Endothelial cell of umbilical vein (primary cell): ENCODE measurements at regions not wholly inside any gene's neighbourhood (a gene's known extent, or its start where the extent isn't known, plus 50 kb on each side); places are given as distances from the start of the nearest gene placed in this dataset.

Experiments
- BruUV-seq: library from RNA; stranded (reverse); fragments of 400-500 nt; replicated peaks from 2 replicates; lab custom pipeline; 2021; lab: Mats Ljungman, UMichigan
- CTCF ChIA-PET: fragments of 300-600, 350-600 bp; sonication (Branson Sonifier 250); formaldehyde crosslinking; loops from one replicate; lab custom pipeline; 2021; ENCODE audit warnings: antibody characterized with exemption, inconsistent platforms; lab: Charles Lee
- POLR2A ChIA-PET: fragments of 300-600, 350-600 bp; sonication (Branson Sonifier 250); formaldehyde crosslinking; loops from one replicate; lab custom pipeline; 2021; ENCODE audit warnings: antibody characterized with exemption, inconsistent platforms; lab: Charles Lee
- DNase-seq: peaks from one replicate; pipeline ENCODE4 v3.0.0-alpha.2; 2011; ENCODE audit warnings: low read depth, low spot score
- FAIRE-seq: peaks from 2 replicates; lab custom pipeline; 2011; peaks lifted over from hg19 to GRCh38; lab: Jason Lieb, UNC
- H2AFZ ChIP-seq: 2 replicates; pipeline ENCODE4 v1.6.0; 2012; ENCODE audit warnings: low read depth, low read length, control low read depth, inconsistent platforms
- H3K27ac ChIP-seq: 2 replicates; pipeline ENCODE4 v1.5.1; 2011; ENCODE audit warnings: low read depth, mild to moderate bottlenecking, control low read depth, low read length, moderate library complexity; ENCODE audit not compliant: insufficient read depth
- H3K27me3 ChIP-seq, 2 experiments: 2 replicates each; pipeline versions ENCODE4 v1.6.0 to v1.6.1; 2011; ENCODE audit warnings: low read length in 2 of 2, mixed read lengths in 1 of 2; ENCODE audit not compliant: control insufficient read depth in 2 of 2, insufficient read depth in 2 of 2
- H3K36me3 ChIP-seq, 2 experiments: 2 replicates in 1 of 2; 3 replicates in 1 of 2; pipeline ENCODE4 v1.5.1; 2011; ENCODE audit warnings: low read length in 2 of 2, mild to moderate bottlenecking in 1 of 2, moderate library complexity in 1 of 2; ENCODE audit not compliant: control insufficient read depth in 2 of 2, insufficient read depth in 2 of 2; ENCODE audit errors: extremely low read depth in 1 of 2
- H3K4me1 ChIP-seq: 3 replicates; pipeline ENCODE4 v1.5.1; 2011; ENCODE audit warnings: mild to moderate bottlenecking, low read length; ENCODE audit not compliant: control insufficient read depth, insufficient read depth; ENCODE audit errors: extremely low read depth
- H3K4me2 ChIP-seq: 2 replicates; pipeline ENCODE4 v1.6.1; 2011; ENCODE audit warnings: low read length, control low read depth, mixed read lengths; ENCODE audit not compliant: insufficient read depth
- H3K4me3 ChIP-seq, 3 experiments: fragments of 200-600 bp in 1 of 3; sonication (generic), shearing (Covaris generic) in 1 of 3; replicated peaks in 1 of 3; 2 replicates each; pipeline ENCODE4 v1.5.1; 2011 to 2016; ENCODE audit warnings: control low read depth in 3 of 3, low read length in 3 of 3, mild to moderate bottlenecking in 2 of 3, inconsistent platforms in 1 of 3, low read depth in 1 of 3, moderate library complexity in 1 of 3; ENCODE audit not compliant: insufficient read depth in 1 of 3
- H3K79me2 ChIP-seq: 2 replicates; pipeline ENCODE4 v1.6.0; 2012; ENCODE audit warnings: low read length, inconsistent platforms; ENCODE audit not compliant: control insufficient read depth, insufficient read depth
- H3K9ac ChIP-seq: replicated peaks from 2 replicates; pipeline ENCODE3; 2011; ENCODE audit warnings: low read length, control low read depth; ENCODE audit not compliant: insufficient read depth; ENCODE audit errors: extremely low read depth
- H3K9me1 ChIP-seq: replicated peaks from 3 replicates; pipeline ENCODE4 v1.6.0; 2011; ENCODE audit warnings: mild to moderate bottlenecking, low read length; ENCODE audit not compliant: control insufficient read depth, insufficient read depth; ENCODE audit errors: extremely low read depth
- H3K9me3 ChIP-seq: replicated peaks from 2 replicates; pipeline ENCODE4 v1.5.1; 2012; ENCODE audit warnings: low read length, inconsistent platforms; ENCODE audit not compliant: control insufficient read depth, insufficient read depth
- H4K20me1 ChIP-seq: replicated peaks from 2 replicates; pipeline ENCODE3; 2011; ENCODE audit warnings: mild to moderate bottlenecking, low read length; ENCODE audit not compliant: control insufficient read depth, insufficient read depth; ENCODE audit errors: extremely low read depth
- CTCF ChIP-seq, 2 donors: IDR thresholded peaks; 1 replicate in 1 of 2; 2 replicates in 1 of 2; pipeline ENCODE4 v1.5.1; 2011; ENCODE audit warnings: low read length in 2 of 2, mild to moderate bottlenecking in 2 of 2, moderate library complexity in 2 of 2, control low read depth in 1 of 2, inconsistent platforms in 1 of 2, low read depth in 1 of 2; ENCODE audit not compliant: insufficient read depth in 1 of 2; ENCODE audit errors: extremely low read depth in 1 of 2
- EZH2 ChIP-seq: IDR thresholded peaks from 2 replicates; pipeline ENCODE4 v1.6.1; 2012; ENCODE audit warnings: borderline replicate concordance, low read depth, mild to moderate bottlenecking, moderate library complexity, low read length, inconsistent platforms; ENCODE audit not compliant: severe bottlenecking
- FOS ChIP-seq: IDR thresholded peaks from 2 replicates; pipeline ENCODE4 v1.6.1; 2011; ENCODE audit warnings: mild to moderate bottlenecking, low read length, moderate library complexity, borderline replicate concordance; ENCODE audit not compliant: insufficient read depth
- JUN ChIP-seq: IDR thresholded peaks from 2 replicates; pipeline ENCODE4 v1.6.1; 2011; ENCODE audit warnings: borderline replicate concordance, low read depth; ENCODE audit not compliant: insufficient read length, insufficient read depth
- MAX ChIP-seq: IDR thresholded peaks from 2 replicates; pipeline ENCODE4 v1.6.1; 2011; ENCODE audit not compliant: insufficient read depth, insufficient read length
- POLR2A ChIP-seq: IDR thresholded peaks from 2 replicates; pipeline ENCODE4 v1.6.1; 2012; ENCODE audit warnings: low read depth, mild to moderate bottlenecking, control low read depth, low read length
- dilution Hi-C: fragments of 300-500 bp; cut with MboI; formaldehyde crosslinking; loops from one replicate; pipeline ENCODE4 v1.15.0; 2019; ENCODE audit warnings: low sequenced_read_pairs; ENCODE audit not compliant: extremely low pct_ligation_motif_present
- intact Hi-C: fragments of 100-400 bp; cut with micrococcal nuclease; formaldehyde crosslinking; loops from one replicate; pipeline ENCODE4 v1.10.0; 2022

- Histone ChIP-seq H3K9me3 (no peaks in the 10 kb centered on the region), H3K36me3 (no peaks in the 10 kb centered on the region), H3K27me3 (peaks cover 9 to 31% of the 10 kb centered on the region in 2 experiments), H3K9me1 (no peaks in the 10 kb centered on the region), H3K4me3 (peak overlapping the region in 1 of 3 experiments; percentile 3), H2AFZ (no peak overlapping the region), H3K9ac (no peak overlapping the region), H4K20me1 (no peaks in the 10 kb centered on the region), H3K27ac (no peak overlapping the region), H3K4me2 (peak overlapping the region; percentile 24), H3K79me2 (no peaks in the 10 kb centered on the region), H3K4me1 (no peaks in the 10 kb centered on the region)
- intact Hi-C loops: no loop called here
- FAIRE-seq (no peak), DNase-seq (no peak)
- TF ChIP-seq FOS (no peak), POLR2A (no peak), CTCF (IDR thresholded peaks at IDR 0.05; ENCODE audit: extremely low read depth in 1 of 2, insufficient read depth in 1 of 2, low read depth in 1 of 2, low read length in 2 of 2) (peak in 1 of 2 donors; percentile 30), EZH2 (peak; percentile 84), JUN (no peak), MAX (no peak)
- ChIA-PET POLR2A (no interaction called here), CTCF (no interaction called here)
- dilution Hi-C loops: no loop called here
- no TSS peak for BruUV-seq
These were observed 94.0 kb upstream of the FMN2 start for GRCh38 chr1:239997515-239998311.
